ENCODE measurements at regions not wholly inside any gene's neighbourhood (a gene's known extent, or its start where the extent isn't known, plus 50 kb on each side); places are given as distances from the start of the nearest gene placed in this dataset.

- Histone ChIP-seq H3F3A (ENCODE audit: low read depth) (no peaks in the 10 kb centered on the region), H4K20me1 (ENCODE audit: insufficient read depth, low read length, poor library complexity, severe bottlenecking) (no peaks in the 10 kb centered on the region), H3K36me3 (ENCODE audit: insufficient read depth, low read length) (no peaks in the 10 kb centered on the region), H3K9me2 (replicated peaks; ENCODE audit: low read depth, low read length) (no peaks in the 10 kb centered on the region; the same call in 1 of the 2 replicates), H3K9me3 (ENCODE audit: insufficient read depth, low read depth, low read length) (no peaks in the 10 kb centered on the region), H3K4me1 (ENCODE audit: insufficient read depth, low read length, poor library complexity, severe bottlenecking) (no peaks in the 10 kb centered on the region), H3K4me3 (ENCODE audit: low read length, poor library complexity, severe bottlenecking) (no peak overlapping the region), H3K9ac (ENCODE audit: low read depth, low read length, poor library complexity, severe bottlenecking) (no peak overlapping the region), H3K27me3 (ENCODE audit: insufficient read depth, low read length, poor library complexity, severe bottlenecking) (no peaks in the 10 kb centered on the region), H3K4me2 (ENCODE audit: low read depth, low read length, poor library complexity, severe bottlenecking) (no peak overlapping the region), H2AFZ (ENCODE audit: low read length) (no peak overlapping the region), H3K79me2 (ENCODE audit: insufficient read depth, low read length) (no peaks in the 10 kb centered on the region)
- TF ChIP-seq CTCF (conservative IDR thresholded peaks at IDR 0.05; ENCODE audit: low read length), result no peak
- TF ChIP-seq EZH2phosphoT487 (IDR thresholded peaks at IDR 0.05; ENCODE audit: borderline replicate concordance), result no peak
Measured at GRCh38 chr2:219792446-219792845, 165.0 kb downstream of the SLC4A3 start.

GRCh38 chr2:219798430-219798829 is 171.0 kb downstream of the SLC4A3 start:
- Histone ChIP-seq H3K4me1 (ENCODE audit: insufficient read depth, low read length, poor library complexity, severe bottlenecking) (no peaks in the 10 kb centered on the region), H3K9me2 (replicated peaks; ENCODE audit: low read depth, low read length) (no peaks in the 10 kb centered on the region; the same call in 1 of the 2 replicates), H3K79me2 (ENCODE audit: insufficient read depth, low read length) (no peaks in the 10 kb centered on the region), H2AFZ (ENCODE audit: low read length) (no peak overlapping the region), H3K9me3 (ENCODE audit: insufficient read depth, low read depth, low read length) (no peaks in the 10 kb centered on the region), H3K27me3 (ENCODE audit: insufficient read depth, low read length, poor library complexity, severe bottlenecking) (no peaks in the 10 kb centered on the region), H3K4me2 (ENCODE audit: low read depth, low read length, poor library complexity, severe bottlenecking) (no peak overlapping the region), H3K36me3 (ENCODE audit: insufficient read depth, low read length) (no peaks in the 10 kb centered on the region), H3K4me3 (ENCODE audit: low read length, poor library complexity, severe bottlenecking) (no peak overlapping the region), H3K9ac (ENCODE audit: low read depth, low read length, poor library complexity, severe bottlenecking) (no peak overlapping the region), H4K20me1 (ENCODE audit: insufficient read depth, low read length, poor library complexity, severe bottlenecking) (no peaks in the 10 kb centered on the region), H3F3A (ENCODE audit: low read depth) (no peaks in the 10 kb centered on the region)
- TF ChIP-seq EZH2phosphoT487 (IDR thresholded peaks at IDR 0.05; ENCODE audit: borderline replicate concordance) (no peak), CTCF (conservative IDR thresholded peaks at IDR 0.05; ENCODE audit: low read length) (no peak)

GRCh38 chr2:219803294-219803693 is 175.9 kb downstream of the SLC4A3 start:
- Histone ChIP-seq H4K20me1 (ENCODE audit: insufficient read depth, low read length, poor library complexity, severe bottlenecking) (no peaks in the 10 kb centered on the region), H3K4me1 (ENCODE audit: insufficient read depth, low read length, poor library complexity, severe bottlenecking) (no peaks in the 10 kb centered on the region), H3K27me3 (ENCODE audit: insufficient read depth, low read length, poor library complexity, severe bottlenecking) (no peaks in the 10 kb centered on the region), H3F3A (ENCODE audit: low read depth) (no peaks in the 10 kb centered on the region), H3K4me3 (ENCODE audit: low read length, poor library complexity, severe bottlenecking) (no peak overlapping the region), H3K9me3 (ENCODE audit: insufficient read depth, low read depth, low read length) (no peaks in the 10 kb centered on the region), H2AFZ (ENCODE audit: low read length) (no peak overlapping the region), H3K36me3 (ENCODE audit: insufficient read depth, low read length) (no peaks in the 10 kb centered on the region), H3K9ac (ENCODE audit: low read depth, low read length, poor library complexity, severe bottlenecking) (no peak overlapping the region), H3K4me2 (ENCODE audit: low read depth, low read length, poor library complexity, severe bottlenecking) (no peak overlapping the region), H3K9me2 (replicated peaks; ENCODE audit: low read depth, low read length) (no peaks in the 10 kb centered on the region), H3K79me2 (ENCODE audit: insufficient read depth, low read length) (no peaks in the 10 kb centered on the region)
- TF ChIP-seq CTCF (conservative IDR thresholded peaks at IDR 0.05; ENCODE audit: low read length) (no peak), EZH2phosphoT487 (IDR thresholded peaks at IDR 0.05; ENCODE audit: borderline replicate concordance) (no peak)

Data from Loucy (cell line).